D341Med (cell line): ENCODE measurements at regions not wholly inside any gene's neighbourhood (a gene's known extent, or its start where the extent isn't known, plus 50 kb on each side); places are given as distances from the start of the nearest gene placed in this dataset.

ENCODE experiments used
- DNase-seq: peaks from one replicate; pipeline ENCODE4 v3.0.0; 2012; ENCODE audit warnings: low spot score

DNA sequence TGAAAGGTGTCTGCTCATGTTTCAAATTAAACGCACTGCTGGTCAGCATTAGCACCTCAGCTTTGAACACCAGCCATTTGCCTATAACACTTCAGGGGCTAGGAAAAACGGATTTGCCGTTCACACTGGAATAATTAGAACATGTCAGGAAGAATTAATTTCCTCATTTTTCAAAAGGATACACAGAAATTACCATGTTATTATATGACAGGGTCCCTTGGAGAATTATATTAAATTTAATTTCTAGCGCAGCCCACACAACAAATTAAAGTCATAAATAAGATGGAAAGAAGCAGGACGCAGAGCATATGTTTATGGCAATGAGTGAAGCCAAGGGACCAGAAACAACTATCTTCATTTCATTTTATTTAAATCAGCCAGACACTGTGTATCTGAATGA, 83.8 kb upstream of the SOX6 start:
- DNase-seq, result no peak

GRCh38 chr11:16434036-16434435, 77.7 kb upstream of the SOX6 start:
- DNase-seq, result no peak

GRCh38 chr11:16430674-16431073, 74.3 kb upstream of the SOX6 start:
- DNase-seq, result no peak

DNA sequence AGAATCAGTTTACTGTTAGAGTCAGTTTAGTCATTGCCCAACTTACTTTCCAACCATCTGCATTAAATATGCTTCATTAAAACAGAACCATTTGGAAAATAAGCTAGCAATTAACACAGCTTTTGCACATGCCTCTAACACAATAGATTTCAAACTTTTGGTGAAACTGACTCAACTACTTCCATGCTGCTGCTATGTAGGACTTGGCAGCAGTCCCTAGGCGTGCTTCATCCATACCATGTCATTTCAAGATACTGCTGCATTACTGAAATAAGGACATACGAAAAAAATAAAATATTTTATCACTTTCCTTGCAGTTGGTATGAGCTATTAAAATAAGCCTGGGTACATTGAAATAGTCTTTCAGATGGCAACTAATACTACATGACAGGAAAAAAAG, 65.5 kb upstream of the SOX6 start:
- DNase-seq, result no peak

DNA sequence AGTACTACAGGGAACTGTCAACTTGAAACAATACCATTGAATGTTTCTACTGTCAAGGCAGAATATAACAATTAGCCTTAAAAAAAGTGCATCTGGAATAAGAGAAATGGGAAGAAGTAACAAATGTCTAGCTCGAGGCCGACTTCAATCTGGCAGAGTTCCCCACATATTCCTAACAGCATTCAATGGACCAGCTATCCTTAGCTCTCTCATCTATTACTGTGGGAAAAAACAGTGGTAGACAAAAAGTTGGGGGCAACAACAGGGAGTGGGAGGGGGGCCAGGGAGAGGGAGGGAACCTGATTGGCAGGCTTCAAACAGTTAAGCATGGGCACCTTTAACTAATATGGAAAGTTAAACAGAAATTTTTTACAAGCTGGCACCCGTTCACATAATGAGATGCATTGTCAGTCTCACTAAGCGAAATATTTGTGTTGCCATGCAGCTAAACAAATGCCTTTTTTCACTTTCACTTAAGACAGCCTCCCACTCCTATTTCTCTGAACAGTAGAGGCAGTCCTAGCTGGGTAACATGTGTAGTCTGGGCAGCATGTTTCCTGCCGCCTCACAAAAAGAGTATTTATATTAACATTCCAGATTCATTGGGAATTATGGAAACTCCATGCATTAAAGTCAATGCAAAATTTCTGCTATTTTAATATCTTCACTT, 62.2 kb upstream of the SOX6 start:
- DNase-seq, result no peak

- no peak for DNase-seq
Measured at GRCh38 chr11:16412525-16413172, 56.3 kb upstream of the SOX6 start.

GRCh38 chr11:16410479-16410878, 54.1 kb upstream of the SOX6 start:
- no peak for DNase-seq

- DNase-seq, result no peak
Measured at GRCh38 chr11:16408619-16409018, 52.3 kb upstream of the SOX6 start.

- no peak for DNase-seq
Measured at GRCh38 chr11:16406226-16406625, 49.9 kb upstream of the SOX6 start.
